HEK293 (cell line): ENCODE measurements at regions not wholly inside any gene's neighbourhood (a gene's known extent, or its start where the extent isn't known, plus 50 kb on each side); places are given as distances from the start of the nearest gene placed in this dataset.

Experiments used
- CTCF ChIP-seq: fragments of 450-650 bp; formaldehyde crosslinking; IDR thresholded peaks from 2 replicates; pipeline ENCODE4 v1.5.1; 2016; ENCODE audit warnings: missing biosample characterization, missing genetic modification characterization
- KLF1 ChIP-seq: fragments of 450-650 bp; formaldehyde crosslinking; IDR thresholded peaks from 2 replicates; pipeline ENCODE4 v1.5.1; 2016; ENCODE audit warnings: missing biosample characterization, missing genetic modification characterization
- SETDB1 ChIP-seq: IDR thresholded peaks from one replicate; pipeline ENCODE4 v1.6.1; 2017; ENCODE audit warnings: mild to moderate bottlenecking, low read length, moderate library complexity, mixed read lengths; ENCODE audit not compliant: insufficient read length
- SP2 ChIP-seq: fragments of 450-650 bp; formaldehyde crosslinking; IDR thresholded peaks from 2 replicates; pipeline ENCODE4 v1.5.1; 2016; ENCODE audit warnings: missing biosample characterization, missing genetic modification characterization
- TCF7L2 ChIP-seq: IDR thresholded peaks from 2 replicates; pipeline ENCODE4 v1.6.1; 2011; ENCODE audit warnings: low read depth, mild to moderate bottlenecking, inconsistent platforms, low read length, moderate library complexity, borderline replicate concordance
- TSHZ1 ChIP-seq: fragments of 450-650 bp; formaldehyde crosslinking; IDR thresholded peaks from 2 replicates; pipeline ENCODE4 v1.5.1; 2016; ENCODE audit warnings: missing biosample characterization, missing genetic modification characterization, borderline replicate concordance
- ZBTB20 ChIP-seq: fragments of 450-650 bp; formaldehyde crosslinking; IDR thresholded peaks from 2 replicates; pipeline ENCODE4 v1.5.1; 2016; ENCODE audit warnings: missing biosample characterization, missing genetic modification characterization
- ZNF530 ChIP-seq: fragments of 450-650 bp; formaldehyde crosslinking; IDR thresholded peaks from 2 replicates; pipeline ENCODE4 v1.5.1; 2016; ENCODE audit warnings: low read depth, missing biosample characterization, missing genetic modification characterization
- ZSCAN4 ChIP-seq: fragments of 450-650 bp; formaldehyde crosslinking; IDR thresholded peaks from 2 replicates; pipeline ENCODE4 v1.5.1; 2017; ENCODE audit warnings: missing biosample characterization, missing genetic modification characterization

- TF ChIP-seq ZNF530: no peak
- TF ChIP-seq ZSCAN4: no peak
- TF ChIP-seq KLF1 (tag by site-specific recombination): no peak
- no peak for TF ChIP-seq SP2 (tag by site-specific recombination)
- no peak for TF ChIP-seq ZBTB20 (tag by site-specific recombination)
- TF ChIP-seq TSHZ1 (tag by site-specific recombination): no peak
- no peak for TF ChIP-seq CTCF (tag by site-specific recombination)
- no peak for TF ChIP-seq SETDB1
- no peak for TF ChIP-seq TCF7L2
Observed at GRCh38 chr1:119569095-119569494, 62.1 kb downstream of the HSD3B1 start.
